ENCODE measurements at regions not wholly inside any gene's neighbourhood (a gene's known extent, or its start where the extent isn't known, plus 50 kb on each side); places are given as distances from the start of the nearest gene placed in this dataset.
A peak's percentile ranks its signal among the peaks of the same experiment; 100 is the strongest.

GRCh38 chr3:25056036-25056755, 371.9 kb upstream of the RARB start:
- no peak for DNase-seq

DNA sequence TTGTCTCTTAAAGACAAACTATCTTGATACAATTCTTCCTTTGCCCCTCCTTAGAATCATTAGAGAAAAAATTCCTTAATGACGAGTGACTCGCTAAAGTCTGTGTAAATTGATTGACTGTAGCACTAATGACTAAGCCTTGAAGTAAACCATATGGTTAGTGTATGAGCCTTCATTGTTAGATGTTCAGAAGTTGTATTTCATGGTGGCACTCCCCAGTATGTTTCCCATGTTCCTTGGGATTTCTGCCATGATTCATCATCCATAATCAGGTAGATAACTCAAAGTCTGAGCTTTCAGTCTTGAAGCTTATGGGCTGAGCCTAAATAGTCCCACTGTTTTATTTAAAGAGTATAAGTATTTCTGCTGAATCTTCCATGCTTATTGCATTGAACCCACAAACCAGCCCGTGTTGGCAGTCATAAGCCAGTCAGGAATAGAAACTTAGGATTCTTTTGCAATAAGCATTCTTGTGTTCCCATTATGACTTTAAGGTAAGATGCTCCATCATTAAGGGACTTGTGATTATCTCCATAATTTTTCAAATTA, 371.2 kb upstream of the RARB start:
- peak; percentile 38 for DNase-seq

DNA sequence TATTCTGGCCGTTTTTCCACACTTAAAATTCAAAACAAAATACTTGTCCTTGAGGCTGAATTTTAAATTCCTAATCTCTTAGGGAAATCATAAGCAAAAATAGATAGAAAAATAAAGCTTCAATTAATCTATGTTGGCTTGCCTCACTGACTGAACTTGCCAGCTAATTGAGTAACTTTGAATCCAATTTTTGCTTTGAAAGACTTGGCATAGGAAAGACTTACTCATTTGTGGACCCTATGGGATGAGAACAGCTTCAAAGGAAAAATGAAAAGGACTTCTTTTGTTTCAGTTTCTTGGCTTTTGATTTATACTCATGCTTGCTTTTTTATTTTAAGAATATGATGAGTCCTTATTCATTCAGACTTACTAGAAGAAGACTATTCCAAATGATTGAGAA, 370.7 kb upstream of the RARB start:
- no peak for DNase-seq

DNA sequence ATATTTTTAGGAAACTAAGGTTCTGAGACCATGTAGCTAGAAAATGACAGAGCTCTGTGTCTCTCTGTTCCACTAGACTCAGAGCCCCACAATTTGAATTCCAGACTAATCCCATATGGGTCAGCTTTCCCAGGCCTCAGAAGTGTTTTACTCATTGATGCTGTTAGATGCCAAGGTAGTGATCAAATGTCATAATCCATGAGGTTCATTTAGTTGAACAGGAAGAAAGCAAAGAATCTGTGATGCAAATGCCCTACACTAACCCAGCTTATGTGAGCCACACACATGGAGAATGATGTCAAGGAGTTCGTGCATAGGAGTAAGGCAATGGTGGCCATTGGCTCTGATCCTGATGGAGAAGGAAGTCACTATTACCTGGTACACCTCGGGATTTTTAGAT, 363.4 kb upstream of the RARB start:
- peak; percentile 28 for DNase-seq

GRCh38 chr3:25069970-25070369, 358.1 kb upstream of the RARB start:
- no peak for DNase-seq

- DNase-seq = no peak
Measured at GRCh38 chr3:25071846-25072245, 356.2 kb upstream of the RARB start.

- no peak for DNase-seq
Measured at GRCh38 chr3:25073423-25073822, 354.6 kb upstream of the RARB start.

- peak; percentile 12 for DNase-seq
Measured at GRCh38 chr3:25074149-25074548, 353.9 kb upstream of the RARB start.

GRCh38 chr3:25080461-25080860, 347.6 kb upstream of the RARB start:
- DNase-seq = peak; percentile 62

GRCh38 chr3:25084016-25084415, 344.0 kb upstream of the RARB start:
- peak; percentile 4 for DNase-seq

DNA sequence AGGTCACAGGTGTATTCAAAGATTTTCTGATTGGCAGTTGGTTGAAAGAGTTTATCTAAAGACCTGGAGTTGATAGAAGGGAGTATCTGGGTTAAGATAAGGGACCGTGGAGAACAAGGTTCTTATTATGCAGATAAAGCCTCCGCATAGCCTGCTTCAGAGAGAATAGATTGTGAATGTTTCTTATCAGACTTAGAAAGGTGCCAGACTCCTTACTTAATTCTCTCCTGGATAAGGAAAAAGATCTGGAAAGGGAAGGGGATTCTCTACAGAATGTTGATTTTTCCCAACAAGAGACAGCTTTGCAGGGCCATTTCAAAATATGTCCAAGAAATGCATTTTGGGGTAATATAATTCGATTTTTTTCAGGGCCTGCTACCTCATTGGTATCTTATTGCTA, 341.3 kb upstream of the RARB start:
- no peak for DNase-seq

DNA sequence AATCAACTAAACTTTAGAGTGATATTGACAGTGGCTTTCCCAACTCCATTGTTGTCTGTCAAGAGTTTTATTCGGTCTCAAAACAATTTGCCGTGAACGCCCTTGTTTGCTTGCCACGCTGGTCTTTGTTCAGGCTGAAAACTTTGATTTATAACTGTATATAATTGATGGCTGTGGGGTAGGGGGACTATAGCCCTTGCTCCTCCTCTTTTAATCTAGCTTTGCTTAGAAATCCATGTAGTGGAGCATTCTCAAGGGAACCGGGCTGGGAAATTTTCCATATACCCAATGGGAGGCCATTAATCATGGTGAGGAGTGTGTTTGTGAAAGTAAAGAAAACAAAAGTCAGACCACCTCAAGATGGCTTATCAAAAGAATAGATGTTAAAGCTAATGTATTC, 339.8 kb upstream of the RARB start:
- peak; percentile 3 for DNase-seq

- peak; percentile 18 for DNase-seq
Measured at GRCh38 chr3:25090698-25091453, 337.2 kb upstream of the RARB start.

DNA sequence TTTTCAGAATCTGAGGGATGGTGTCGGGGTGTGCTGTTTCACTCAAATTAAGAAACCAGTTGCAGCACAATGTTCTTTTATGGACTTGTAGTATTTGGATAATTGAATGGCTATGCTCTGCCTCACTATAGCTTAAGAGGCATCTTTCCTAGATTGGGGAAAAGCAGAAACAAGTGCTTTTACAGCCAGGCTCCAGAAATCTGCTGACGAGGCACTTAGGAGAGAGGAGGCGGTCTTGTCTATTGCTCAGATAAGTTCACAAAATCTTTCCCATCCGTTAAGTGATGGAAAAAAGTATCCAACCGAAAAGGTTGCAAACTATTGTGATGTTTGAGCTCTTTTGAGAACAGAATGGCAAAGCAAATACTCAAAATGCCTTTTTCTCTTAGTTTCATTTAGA, 336.1 kb upstream of the RARB start:
- DNase-seq = no peak

GRCh38 chr3:25094932-25095685, 333.0 kb upstream of the RARB start:
- DNase-seq = peak; percentile 4

- no peak for DNase-seq
Measured at GRCh38 chr3:25096536-25096935, 331.5 kb upstream of the RARB start.

DNA sequence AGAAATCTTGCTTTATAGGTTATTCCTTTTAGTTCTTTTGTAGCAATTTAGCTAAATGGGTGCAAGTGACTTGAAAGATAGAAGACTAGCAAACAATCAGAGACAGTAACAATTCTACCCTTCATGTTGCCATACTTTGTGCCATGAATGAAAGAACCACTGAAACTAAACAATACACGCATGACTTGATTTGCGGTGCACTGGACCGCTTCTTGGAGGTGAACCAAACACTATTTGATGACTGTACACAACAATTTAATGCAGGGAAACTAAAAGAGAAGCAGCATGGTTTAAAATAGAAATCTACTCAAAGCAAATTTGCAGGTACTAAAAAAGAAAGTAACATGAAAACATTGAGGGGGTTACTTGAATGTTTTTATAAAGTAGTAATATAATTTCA, 331.0 kb upstream of the RARB start:
- no peak for DNase-seq

DNA sequence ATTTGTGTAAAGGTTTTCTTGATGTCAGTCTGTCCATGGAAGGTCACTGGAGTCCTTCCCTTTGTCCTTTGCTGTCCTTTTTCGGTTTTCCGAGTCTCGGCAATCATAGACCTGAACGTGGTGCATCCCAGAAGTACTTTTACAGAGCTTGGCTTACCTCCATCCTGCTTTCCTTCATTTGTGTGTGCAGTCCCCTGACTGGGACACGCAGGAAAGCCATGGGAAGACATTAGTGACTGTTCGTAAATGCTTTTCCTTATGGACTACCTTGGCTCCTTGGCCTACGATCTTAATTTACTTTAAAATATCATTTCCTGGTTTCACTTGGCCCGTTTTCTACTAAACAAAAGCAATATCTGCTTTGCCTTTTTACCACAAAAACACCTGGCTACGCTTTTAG, 328.4 kb upstream of the RARB start:
- no peak for DNase-seq

GRCh38 chr3:25103391-25103790, 324.7 kb upstream of the RARB start:
- DNase-seq = no peak

GRCh38 chr3:25107918-25108617, 320.0 kb upstream of the RARB start:
- DNase-seq = no peak

DNA sequence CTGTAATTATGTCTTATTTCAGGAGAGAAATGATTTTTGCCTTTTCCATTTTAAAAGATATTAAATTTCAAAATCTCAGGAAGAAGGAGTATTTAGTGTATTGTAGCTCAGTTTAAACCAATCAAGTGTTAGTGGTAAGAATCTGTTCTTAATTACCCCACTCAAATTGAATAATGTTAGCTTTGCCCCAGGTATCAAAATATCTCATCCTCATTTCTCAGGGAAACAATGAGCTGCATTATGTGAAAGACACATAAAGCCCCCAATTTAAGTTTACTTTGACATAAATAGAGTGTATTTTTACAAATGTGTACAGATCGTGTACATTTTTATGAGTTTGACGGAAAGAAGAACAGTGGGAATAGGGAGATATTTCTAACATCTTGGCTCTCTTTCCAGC, 317.4 kb upstream of the RARB start:
- no peak for DNase-seq

- DNase-seq = no peak
Measured at GRCh38 chr3:25113891-25114290, 314.2 kb upstream of the RARB start.

DNA sequence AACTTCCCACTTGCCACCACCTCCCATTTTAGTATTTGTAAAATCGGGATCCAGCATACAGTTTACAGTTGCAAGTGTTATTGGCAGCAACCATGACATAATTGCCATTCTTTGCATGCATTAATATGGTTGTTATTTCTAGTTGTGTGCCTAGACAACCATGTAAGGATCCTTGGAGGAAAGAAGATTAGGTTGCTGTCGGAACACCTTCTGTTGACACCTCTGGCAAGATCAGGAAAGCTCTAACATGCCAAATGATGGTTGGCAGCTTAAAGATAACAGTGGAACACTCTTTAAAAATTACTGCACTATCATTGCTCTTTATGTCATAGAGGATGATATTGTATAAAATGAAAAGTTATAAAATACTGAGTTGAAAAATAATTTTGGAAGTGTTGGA, 313.5 kb upstream of the RARB start:
- no peak for DNase-seq

Measured in fibroblast of skin of right biceps (primary cell).